A673 (cell line): ENCODE measurements at regions not wholly inside any gene's neighbourhood (a gene's known extent, or its start where the extent isn't known, plus 50 kb on each side); places are given as distances from the start of the nearest gene placed in this dataset.

Experiments
- EZH2 ChIP-seq: fragments of 200-600 bp; sonication (generic); IDR thresholded peaks from 2 replicates; pipeline ENCODE4 v1.6.1; 2017; ENCODE audit warnings: borderline replicate concordance, low read depth, mild to moderate bottlenecking, mixed read lengths, antibody characterized with exemption, low read length; ENCODE audit not compliant: poor library complexity, severe bottlenecking
- TF ChIP-seq, protein P1 (sequence below): fragments of 300-800, 200-600 bp; sonication (generic); conservative IDR thresholded peaks from 2 replicates; pipeline ENCODE4 v1.5.1; 2017; ENCODE audit warnings: low read depth, mild to moderate bottlenecking, antibody characterized with exemption, low read length, moderate library complexity, mixed read lengths

DNA sequence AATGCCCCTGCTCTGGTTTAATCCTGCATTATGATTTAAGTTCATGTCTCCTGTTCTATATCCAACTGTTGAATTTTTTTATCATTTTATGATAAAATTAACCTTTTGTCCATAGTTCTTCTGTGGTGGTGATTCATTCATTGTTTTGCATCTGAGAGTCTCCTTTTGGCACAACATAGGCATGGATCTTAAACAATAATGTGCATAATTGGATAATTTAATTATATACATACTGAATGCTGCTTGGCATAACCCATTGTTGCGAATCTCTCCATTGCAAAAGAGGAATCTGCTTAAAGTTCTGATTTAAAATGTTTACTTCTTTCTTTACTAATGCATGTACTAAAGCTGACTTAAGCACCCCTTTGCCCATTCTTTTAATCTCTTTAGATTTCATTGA is 2788.4 kb downstream of the PCDH9 start:
- TF ChIP-seq EZH2 = no peak
- TF ChIP-seq, protein P1, sequence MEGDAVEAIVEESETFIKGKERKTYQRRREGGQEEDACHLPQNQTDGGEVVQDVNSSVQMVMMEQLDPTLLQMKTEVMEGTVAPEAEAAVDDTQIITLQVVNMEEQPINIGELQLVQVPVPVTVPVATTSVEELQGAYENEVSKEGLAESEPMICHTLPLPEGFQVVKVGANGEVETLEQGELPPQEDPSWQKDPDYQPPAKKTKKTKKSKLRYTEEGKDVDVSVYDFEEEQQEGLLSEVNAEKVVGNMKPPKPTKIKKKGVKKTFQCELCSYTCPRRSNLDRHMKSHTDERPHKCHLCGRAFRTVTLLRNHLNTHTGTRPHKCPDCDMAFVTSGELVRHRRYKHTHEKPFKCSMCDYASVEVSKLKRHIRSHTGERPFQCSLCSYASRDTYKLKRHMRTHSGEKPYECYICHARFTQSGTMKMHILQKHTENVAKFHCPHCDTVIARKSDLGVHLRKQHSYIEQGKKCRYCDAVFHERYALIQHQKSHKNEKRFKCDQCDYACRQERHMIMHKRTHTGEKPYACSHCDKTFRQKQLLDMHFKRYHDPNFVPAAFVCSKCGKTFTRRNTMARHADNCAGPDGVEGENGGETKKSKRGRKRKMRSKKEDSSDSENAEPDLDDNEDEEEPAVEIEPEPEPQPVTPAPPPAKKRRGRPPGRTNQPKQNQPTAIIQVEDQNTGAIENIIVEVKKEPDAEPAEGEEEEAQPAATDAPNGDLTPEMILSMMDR = no peak
